ENCODE measurements at regions not wholly inside any gene's neighbourhood (a gene's known extent, or its start where the extent isn't known, plus 50 kb on each side); places are given as distances from the start of the nearest gene placed in this dataset.

DNA sequence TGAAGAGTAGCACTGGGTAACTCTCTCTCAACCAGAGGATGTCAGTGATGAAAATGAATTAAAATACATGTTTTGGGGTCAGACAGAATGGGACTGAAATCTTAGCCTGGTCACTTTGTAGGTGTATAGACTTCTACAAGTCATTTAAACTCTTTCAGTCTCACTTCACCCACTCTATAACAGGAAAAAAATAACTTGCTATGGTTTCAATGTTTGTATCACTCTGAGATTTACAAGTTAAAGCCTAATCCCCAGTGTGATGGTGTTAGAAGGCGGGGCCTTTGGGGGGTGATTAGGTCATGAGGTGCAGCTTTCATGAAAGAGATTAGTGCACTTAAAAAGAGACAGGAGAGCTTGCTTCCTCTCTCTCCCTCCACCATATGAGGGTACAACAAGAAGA lies 134.8 kb downstream of the INHBA start (continued):
- TF ChIP-seq, protein P1, sequence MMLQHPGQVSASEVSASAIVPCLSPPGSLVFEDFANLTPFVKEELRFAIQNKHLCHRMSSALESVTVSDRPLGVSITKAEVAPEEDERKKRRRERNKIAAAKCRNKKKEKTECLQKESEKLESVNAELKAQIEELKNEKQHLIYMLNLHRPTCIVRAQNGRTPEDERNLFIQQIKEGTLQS (IDR thresholded peaks at IDR 0.05; ENCODE audit: insufficient read depth, low read depth, low read length): no peak
- TF ChIP-seq CTBP2 (IDR thresholded peaks at IDR 0.05; ENCODE audit: borderline replicate concordance, insufficient read depth, insufficient read length, low read length) (no peak), RBBP5 (IDR thresholded peaks at IDR 0.05; ENCODE audit: borderline replicate concordance, low read depth, low read length) (no peak)
